HG02588 (cell line): ENCODE measurements at regions not wholly inside any gene's neighbourhood (a gene's known extent, or its start where the extent isn't known, plus 50 kb on each side); places are given as distances from the start of the nearest gene placed in this dataset.
"Not testable (repeated sequence)": the region's sequence is repeated elsewhere in the genome, so short reads cannot be mapped to it uniquely, and the experiment has no call there.

Source experiments
- ATAC-seq: cut with Tn5 transposase; IDR thresholded peaks from one replicate; pipeline ENCODE4 v1.9.1; 2021; ENCODE audit warnings: mild to moderate bottlenecking, moderate library complexity; ENCODE audit not compliant: unreplicated experiment

DNA sequence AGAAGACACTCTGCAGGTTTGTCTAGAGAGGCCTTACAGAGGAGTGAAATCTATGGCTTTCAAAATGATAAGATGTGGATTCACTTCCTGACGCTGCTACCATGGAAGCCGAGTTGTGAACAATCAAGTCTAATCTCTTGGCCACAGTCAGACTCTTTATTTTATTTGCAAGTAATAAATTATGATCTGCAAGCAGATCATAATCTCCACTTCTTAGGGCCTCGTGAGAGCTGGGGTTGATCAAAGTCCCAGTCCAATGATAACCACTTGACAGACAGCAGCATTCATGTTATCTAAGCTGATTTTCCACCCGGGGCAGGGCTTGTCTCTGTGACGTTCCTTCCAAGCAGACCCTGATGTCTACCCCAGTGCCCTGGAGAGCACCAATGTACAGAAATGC lies 776.4 kb upstream of the AUTS2 start:
- no peak for ATAC-seq

DNA sequence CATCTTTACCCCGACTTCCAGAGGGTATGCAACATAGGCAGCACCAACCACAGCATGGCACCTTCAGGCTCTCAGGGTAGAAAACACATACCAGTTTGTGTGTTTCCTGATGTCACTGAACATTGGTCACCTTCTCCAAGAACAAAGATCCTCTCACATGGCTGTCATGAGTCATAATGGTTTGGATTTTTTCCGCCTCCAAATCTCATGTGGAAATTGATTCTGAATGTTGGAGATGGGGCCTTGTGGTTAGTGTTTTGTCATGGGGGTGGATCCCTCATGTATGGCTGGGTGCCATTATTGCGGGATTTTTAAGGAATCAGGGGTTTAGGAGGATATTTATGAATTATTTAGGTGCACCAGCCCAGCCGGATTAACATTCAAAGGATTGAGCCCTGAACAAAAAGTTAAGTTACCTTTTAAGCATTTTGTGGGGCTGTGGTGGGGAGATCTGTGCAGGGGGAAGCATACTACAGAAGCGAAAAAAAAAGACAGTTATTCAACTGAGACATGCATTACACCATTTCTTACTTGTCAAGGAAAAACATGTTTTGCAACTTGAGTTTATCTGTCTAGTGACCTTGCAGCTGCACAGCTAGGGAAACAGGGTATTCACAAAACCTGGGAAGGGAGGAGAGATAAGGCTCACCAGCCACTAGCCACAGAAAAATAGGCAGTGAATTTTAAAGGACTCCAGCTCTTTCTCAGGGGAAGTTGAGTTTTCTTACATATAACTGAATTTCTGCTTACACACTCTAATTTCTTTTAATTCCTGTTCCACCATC lies 774.1 kb upstream of the AUTS2 start:
- ATAC-seq: no peak

DNA sequence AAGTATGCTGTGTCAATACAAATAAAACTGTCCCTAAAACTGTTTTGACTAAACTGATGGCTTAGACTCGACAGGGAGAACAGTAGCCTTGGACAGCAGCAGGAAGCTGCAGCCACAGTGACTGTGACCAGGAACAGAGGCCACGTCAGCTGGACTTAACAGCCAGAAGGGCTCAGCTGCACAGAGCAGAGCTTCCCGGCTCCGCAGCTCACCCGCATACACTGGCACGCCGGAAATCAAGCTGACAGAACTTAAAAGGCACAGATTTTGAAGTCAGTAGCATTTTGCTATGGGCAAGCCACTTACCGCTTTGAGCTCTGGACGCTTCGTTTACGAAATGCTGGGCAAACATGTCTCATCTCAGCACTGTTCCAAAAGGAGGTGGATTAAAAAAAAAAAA lies 769.7 kb upstream of the AUTS2 start:
- no peak for ATAC-seq

DNA sequence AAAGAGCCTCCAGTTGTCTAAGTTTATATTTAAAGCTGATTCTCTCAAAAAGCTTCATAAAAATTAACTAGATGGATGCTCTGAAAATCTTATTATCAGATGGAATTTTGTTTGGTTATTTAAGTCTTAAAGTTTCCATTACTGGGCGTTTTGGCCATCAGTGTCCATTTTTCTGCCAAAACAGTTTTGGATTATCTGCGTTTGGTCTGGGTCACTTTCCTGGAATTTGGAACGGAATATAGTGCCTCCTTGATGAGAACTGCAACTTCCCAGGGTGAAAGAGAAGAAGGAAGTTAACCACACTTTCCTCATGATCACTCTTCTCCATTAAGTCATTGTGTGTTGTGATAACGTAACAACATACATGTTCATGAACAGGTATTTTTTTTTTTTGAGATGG lies 764.9 kb upstream of the AUTS2 start:
- no peak for ATAC-seq

DNA sequence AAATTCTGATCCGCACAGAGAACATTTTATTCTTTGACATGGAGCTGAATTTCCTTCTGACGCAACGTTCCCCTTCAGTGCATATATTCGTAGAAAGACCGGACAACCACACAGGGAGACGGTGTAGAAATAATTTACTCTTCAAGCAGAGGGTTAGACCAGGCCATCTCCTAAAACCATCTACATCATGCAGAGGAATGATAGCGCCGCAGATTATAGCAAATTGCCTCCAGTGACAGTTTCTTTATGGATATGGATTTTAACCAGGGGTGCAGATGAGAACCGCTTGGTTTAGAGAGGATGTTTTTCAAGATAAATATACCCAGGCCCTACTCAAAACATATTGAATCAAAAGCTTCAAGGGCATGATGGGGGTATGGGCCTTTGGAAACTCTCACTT lies 759.3 kb upstream of the AUTS2 start:
- no peak for ATAC-seq

DNA sequence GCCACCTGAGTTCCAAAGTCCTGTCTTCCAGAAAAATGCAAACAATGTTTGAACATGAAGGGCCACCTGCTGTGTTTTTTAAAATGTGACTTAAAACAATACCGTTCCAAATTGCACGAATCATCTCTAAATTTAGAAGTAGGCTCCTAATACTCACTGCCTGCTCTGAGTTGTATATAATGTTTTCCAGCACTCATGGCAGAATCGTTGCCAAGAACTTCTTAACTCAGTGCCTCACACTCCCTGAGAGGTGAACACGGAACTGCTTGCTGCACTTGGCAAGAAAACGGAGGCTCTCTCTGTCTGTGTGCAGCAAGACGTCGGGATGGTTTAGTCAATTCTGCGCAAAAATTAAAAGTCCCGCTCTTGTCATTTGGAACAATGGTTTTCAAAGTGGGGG lies 757.3 kb upstream of the AUTS2 start:
- ATAC-seq: no peak

DNA sequence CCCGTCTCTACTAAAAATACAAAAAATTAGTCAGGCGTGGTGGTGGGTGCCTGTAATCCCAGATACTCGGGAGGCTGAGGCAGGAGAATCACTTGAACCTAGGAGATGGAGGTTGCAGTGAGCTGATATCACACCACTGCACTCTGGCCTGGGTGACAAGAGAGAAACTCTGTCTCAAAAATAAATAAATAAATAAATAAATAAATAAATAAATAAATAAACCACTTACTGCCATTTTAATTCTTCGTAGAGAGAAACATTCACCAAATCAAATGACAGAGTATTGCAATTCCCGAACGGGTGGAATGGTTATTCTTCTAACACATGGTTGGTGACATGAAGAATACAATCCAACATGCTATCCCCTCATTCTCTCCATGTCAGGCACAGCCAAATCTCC lies 754.3 kb upstream of the AUTS2 start:
- ATAC-seq: not testable (repeated sequence)

GRCh38 chr7:68846811-68847325 lies 751.4 kb upstream of the AUTS2 start:
- ATAC-seq: no peak

DNA sequence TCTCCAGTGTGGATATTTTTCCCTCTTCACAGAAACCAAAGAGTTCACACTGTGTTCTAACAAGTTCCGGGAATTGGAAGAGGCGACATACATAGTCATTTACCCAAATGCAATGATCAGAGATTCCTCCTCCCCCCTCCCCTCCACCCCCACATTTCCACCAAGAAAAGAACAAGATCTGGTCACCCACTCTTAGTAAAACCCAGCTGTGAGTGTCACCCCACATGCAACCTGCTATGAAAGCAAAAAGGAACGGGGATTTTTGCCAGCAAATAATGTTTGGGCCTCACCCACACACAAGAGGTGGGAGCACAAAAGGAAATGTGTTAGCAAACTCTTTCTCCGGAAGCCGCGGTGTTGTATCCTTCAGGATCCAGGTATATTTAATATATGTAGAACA lies 745.0 kb upstream of the AUTS2 start:
- no peak for ATAC-seq

GRCh38 chr7:68857571-68857970 lies 740.7 kb upstream of the AUTS2 start:
- no peak for ATAC-seq

DNA sequence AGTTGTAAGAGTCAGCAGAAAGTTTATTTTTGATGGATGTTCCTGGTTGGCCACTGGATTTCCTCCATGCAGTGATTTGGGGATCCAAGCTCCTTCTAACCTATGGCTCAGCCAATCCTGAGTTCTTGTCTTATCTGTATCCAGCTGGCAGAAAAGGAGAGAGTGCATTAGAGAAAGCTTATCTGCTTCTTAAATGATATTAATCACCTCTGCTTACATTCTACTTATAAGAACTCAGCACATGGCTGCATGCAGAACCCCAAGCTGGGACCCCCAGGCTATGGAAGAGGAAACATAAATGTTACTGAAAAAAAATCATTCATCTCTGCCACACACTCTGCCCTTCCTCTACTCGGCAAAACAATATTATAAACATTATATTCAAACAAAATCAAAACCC lies 739.8 kb upstream of the AUTS2 start:
- no peak for ATAC-seq

DNA sequence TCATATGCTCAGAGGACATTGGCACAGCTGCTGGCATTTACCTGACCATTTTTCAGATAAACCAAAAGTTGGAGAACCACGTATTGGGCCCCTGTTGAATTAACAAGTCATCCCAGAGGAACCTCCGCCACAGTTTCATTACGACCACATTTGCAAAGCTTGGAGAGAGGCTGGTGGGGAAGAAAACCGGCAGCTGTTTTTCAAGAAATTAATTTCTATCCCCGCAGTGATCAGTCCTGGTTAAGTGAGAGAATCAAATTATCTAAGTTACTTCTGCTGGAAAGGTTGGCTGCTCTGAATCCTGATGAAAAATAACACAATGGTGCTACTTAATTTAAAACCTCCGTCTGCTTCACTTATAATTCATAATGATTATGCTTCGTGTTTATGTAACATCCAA lies 737.1 kb upstream of the AUTS2 start:
- ATAC-seq: no peak

GRCh38 chr7:68862261-68862660 lies 736.0 kb upstream of the AUTS2 start:
- no peak for ATAC-seq

DNA sequence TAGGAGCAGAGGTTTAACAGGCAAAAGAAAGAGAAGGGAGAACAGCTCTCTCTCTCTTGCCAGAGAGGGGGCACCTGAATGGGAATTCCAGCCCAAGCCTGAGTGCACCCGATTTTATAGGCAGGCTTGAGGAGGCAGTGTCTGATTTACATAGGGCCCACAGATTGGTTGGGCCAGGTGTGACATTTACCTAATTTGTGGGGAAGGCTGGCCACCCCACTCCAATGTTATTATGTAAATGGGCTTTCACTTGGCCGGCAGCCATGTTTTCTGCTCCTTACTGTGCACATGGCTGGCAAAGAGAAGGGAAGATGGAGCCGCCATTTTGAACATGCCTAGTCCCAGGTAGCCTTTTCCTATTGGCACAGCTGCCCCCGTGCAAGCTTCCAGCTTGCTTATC lies 735.5 kb upstream of the AUTS2 start:
- ATAC-seq: no peak

- ATAC-seq: no peak
Measured at GRCh38 chr7:68865351-68866199, 732.7 kb upstream of the AUTS2 start.

DNA sequence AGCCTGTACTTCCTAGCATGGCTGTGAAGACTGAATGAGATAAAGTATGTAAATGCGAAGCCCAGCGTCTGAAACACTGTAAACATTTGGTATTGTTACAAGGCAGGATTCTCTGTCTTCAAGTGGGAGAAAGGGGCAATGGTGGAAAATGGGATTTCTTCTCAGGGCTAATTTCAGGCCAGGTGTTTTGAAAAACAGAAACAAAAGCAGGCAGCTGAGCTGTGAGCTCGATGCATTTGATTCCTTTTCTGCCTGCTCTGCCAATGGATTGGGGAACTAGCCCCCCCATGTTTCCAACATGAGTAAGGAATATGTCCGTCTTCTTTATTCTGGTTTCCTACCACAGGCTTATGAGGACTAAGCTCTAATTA lies 732.1 kb upstream of the AUTS2 start:
- ATAC-seq: no peak

DNA sequence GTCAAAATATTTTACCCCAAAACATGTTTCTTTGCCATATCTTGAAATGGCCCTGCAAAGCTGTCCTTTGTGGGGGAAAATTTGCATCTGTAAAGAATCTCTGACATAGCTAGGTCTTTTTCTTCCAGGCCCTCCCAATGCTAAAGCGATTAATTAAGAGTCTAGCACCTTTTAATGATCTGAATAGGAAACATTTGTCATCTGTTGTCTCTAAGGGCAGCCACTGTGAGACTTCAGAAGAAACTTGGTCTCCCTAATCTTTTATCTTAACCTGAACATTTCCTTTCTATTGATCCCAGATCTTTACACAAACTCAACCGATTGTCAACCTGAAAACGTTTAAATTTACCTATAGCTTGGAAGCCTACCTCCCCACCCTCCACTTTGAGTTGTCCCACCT lies 731.6 kb upstream of the AUTS2 start:
- not testable (repeated sequence) for ATAC-seq

DNA sequence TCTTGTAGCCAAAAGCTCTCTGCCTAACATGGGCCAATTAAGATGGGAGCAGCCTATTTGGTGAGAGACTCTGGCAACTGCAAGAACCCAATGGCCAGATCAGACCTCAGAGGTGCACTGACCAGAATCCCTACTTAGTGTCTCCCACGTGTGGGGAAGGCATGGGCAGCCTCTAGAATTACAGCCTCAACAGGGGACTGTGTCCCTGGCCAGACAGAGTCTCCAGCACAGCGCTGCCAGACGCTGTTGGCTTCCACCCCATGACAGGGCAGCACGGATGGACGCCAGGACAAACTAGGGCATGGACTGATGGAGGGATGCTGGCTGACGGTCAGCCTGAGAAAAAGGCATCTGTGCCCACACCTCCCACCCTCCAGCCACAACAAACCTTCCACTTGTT lies 729.3 kb upstream of the AUTS2 start:
- no peak for ATAC-seq

DNA sequence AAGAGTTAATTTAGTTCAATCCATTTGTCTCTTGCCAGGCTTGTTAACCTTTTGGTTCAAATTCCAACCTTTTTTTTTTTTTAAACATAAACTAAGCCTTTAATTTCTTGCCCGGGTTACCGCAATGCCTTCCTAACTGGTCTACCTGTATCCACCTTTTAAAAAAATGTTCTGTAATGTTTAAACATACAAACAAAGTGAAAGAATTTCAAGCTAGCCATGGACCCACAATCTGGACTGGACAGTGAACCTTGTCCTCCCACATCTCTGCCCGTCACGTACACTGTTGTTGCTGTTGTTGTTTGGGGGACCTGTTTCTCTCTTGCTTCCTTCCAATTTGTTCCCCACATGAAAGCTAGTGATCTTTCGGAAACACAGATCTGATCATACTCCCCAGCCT lies 724.7 kb upstream of the AUTS2 start:
- ATAC-seq: no peak

DNA sequence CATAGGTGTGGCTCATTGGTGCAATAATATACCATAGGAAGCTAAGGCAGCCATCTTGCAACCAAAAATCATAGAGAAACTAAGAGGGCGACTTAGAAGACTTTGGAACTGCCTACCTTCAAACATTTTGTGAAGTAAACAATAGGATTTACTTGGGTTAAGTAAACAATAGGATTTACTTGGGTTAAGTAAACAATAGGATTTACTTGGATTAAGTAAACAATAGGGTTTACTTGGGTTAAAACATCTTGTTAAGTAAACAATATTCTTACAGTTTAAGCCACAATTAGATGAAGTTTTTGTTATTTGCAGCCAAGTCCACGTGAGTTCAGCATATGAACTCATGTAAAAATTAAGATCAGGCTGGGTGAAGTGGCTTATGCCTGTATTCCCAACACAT lies 722.4 kb upstream of the AUTS2 start:
- no peak for ATAC-seq

DNA sequence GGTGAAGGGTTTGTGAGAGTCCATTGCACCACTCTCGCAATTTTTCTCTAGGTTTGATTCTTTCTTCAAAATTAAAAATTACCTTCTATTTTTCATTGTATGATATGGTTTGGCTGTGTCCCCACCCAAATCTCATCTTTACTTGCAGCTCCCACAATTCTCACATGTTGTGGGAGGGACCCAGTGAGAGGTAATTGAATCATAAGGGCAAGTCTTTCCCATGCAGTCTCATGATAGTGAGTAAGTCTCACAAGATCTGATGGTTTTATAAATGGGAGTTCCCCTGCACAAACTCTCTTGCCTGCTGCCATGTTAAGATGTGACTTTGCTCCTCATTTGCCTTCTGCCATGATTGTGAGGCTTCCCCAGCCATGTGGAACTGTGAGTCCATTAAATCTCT lies 711.2 kb upstream of the AUTS2 start:
- not testable (repeated sequence) for ATAC-seq

GRCh38 chr7:68888971-68889385 lies 709.3 kb upstream of the AUTS2 start:
- ATAC-seq: no peak
